Smooth muscle cell (in vitro differentiated cells): ENCODE measurements at regions not wholly inside any gene's neighbourhood (a gene's known extent, or its start where the extent isn't known, plus 50 kb on each side); places are given as distances from the start of the nearest gene placed in this dataset. TPM values are rescaled to one million over a fixed set of nuclear protein-coding genes. Genes with fewer than 3 reads are reported as not detected.
"Not testable (repeated sequence)": the region's sequence is repeated elsewhere in the genome, so short reads cannot be mapped to it uniquely, and the experiment has no call there.

Source experiments
- DNase-seq: peaks from one replicate; lab custom pipeline; 2025; ENCODE audit not compliant: unreplicated experiment; lab: John Stamatoyannopoulos, UW
- H2AFZ ChIP-seq: fragments of 200-600 bp; sonication (generic); 2 replicates; pipeline ENCODE4 v1.6.0; 2016; ENCODE audit warnings: antibody characterized with exemption, low read depth, mild to moderate bottlenecking
- H3F3A ChIP-seq: fragments of 200-600 bp; sonication (generic); 2 replicates; pipeline ENCODE4 v1.6.0; 2017; ENCODE audit warnings: antibody characterized with exemption, low read depth
- H3K27ac ChIP-seq: fragments of 200-600 bp; sonication (generic); 2 replicates; pipeline ENCODE4 v1.5.1; 2016; ENCODE audit warnings: low read depth, mild to moderate bottlenecking
- H3K27me3 ChIP-seq: fragments of 200-600 bp; sonication (generic); 2 replicates; pipeline ENCODE4 v1.6.1; 2016; ENCODE audit warnings: low read depth, mild to moderate bottlenecking
- H3K36me3 ChIP-seq: fragments of 200-600 bp; sonication (generic); 2 replicates; pipeline ENCODE4 v1.5.1; 2016; ENCODE audit warnings: low read depth
- H3K4me1 ChIP-seq: fragments of 200-600 bp; sonication (generic); 2 replicates; pipeline ENCODE4 v1.5.1; 2016; ENCODE audit warnings: low read depth
- H3K4me2 ChIP-seq: fragments of 200-600 bp; sonication (generic); 2 replicates; pipeline ENCODE4 v1.6.0; 2016; ENCODE audit warnings: mild to moderate bottlenecking
- H3K4me3 ChIP-seq: fragments of 200-600 bp; sonication (generic); 2 replicates; pipeline ENCODE4 v1.5.1; 2016; ENCODE audit warnings: mild to moderate bottlenecking
- H3K79me2 ChIP-seq: fragments of 200-600 bp; sonication (generic); 2 replicates; pipeline ENCODE4 v1.6.0; 2016; ENCODE audit warnings: low read depth, mild to moderate bottlenecking
- H3K9ac ChIP-seq: fragments of 200-600 bp; sonication (generic); 2 replicates; pipeline ENCODE4 v1.6.0; 2016; ENCODE audit warnings: low read depth
- H3K9me3 ChIP-seq: fragments of 200-600 bp; sonication (generic); replicated peaks from 2 replicates; pipeline ENCODE4 v1.5.1; 2016; ENCODE audit warnings: low read depth
- H4K20me1 ChIP-seq: fragments of 200-600 bp; sonication (generic); 2 replicates; pipeline ENCODE4 v1.6.0; 2016; ENCODE audit warnings: low read depth
- WGBS: methylation state at CpG from one replicate; pipeline ENCODE4 v1.1.7; 2016; ENCODE audit warnings: low lambda C conversion rate; 5-methylcytosine and 5-hydroxymethylcytosine counted together
- small RNA-seq: library from RNA; depleted of rRNA; stranded (forward); fragments of <200 nt; gene quantifications from one replicate; pipeline ENCODE3, GENCODE V24; 2014

- H3K4me1 ChIP-seq, H3K79me2 ChIP-seq, H3K36me3 ChIP-seq, H3K9me3 ChIP-seq, H3F3A ChIP-seq, H4K20me1 ChIP-seq, H3K27me3 ChIP-seq, H3K9ac ChIP-seq, DNase-seq, H3K4me3 ChIP-seq, H2AFZ ChIP-seq, H3K27ac ChIP-seq, H3K4me2 ChIP-seq: not testable (repeated sequence)
- WGBS = 68% methylated on average over 9 of the region's 9 CpGs
Observed at GRCh38 chr2:90355546-90355945, 1664.1 kb downstream of the RPIA start.

GRCh38 chr2:90359344-90359743, 1667.9 kb downstream of the RPIA start:
- H3K79me2 ChIP-seq, H3K36me3 ChIP-seq, H2AFZ ChIP-seq, H3K4me1 ChIP-seq, H3K4me2 ChIP-seq, H3K27me3 ChIP-seq, H3K9ac ChIP-seq, H3F3A ChIP-seq, H4K20me1 ChIP-seq, DNase-seq, H3K27ac ChIP-seq, H3K9me3 ChIP-seq, H3K4me3 ChIP-seq: not testable (repeated sequence)
- 85% methylated on average over 8 of the region's 15 CpGs for WGBS

- not testable (repeated sequence) for H3K9me3 ChIP-seq, H3K9ac ChIP-seq, DNase-seq, H3F3A ChIP-seq, H3K36me3 ChIP-seq, H3K4me1 ChIP-seq, H3K4me2 ChIP-seq, H3K27ac ChIP-seq, H3K79me2 ChIP-seq, H3K27me3 ChIP-seq, H4K20me1 ChIP-seq, H3K4me3 ChIP-seq, H2AFZ ChIP-seq
- WGBS = 92% methylated on average over 41 of the region's 93 CpGs
Observed at GRCh38 chr2:90359887-90360730, 1668.6 kb downstream of the RPIA start.

- H3K36me3 ChIP-seq, H3K4me1 ChIP-seq, H3F3A ChIP-seq, H3K4me2 ChIP-seq, H3K9ac ChIP-seq, H3K27ac ChIP-seq, DNase-seq, H3K27me3 ChIP-seq, H4K20me1 ChIP-seq, H3K4me3 ChIP-seq, H3K79me2 ChIP-seq, H2AFZ ChIP-seq, H3K9me3 ChIP-seq: not testable (repeated sequence)
- WGBS = 91% methylated on average over 30 of the region's 30 CpGs
Observed at GRCh38 chr2:90360731-90361035, 1669.2 kb downstream of the RPIA start.

Small RNAs in the stretch of these regions (small RNA-seq; reads per million reads assigned to genes)
- gene AC233263.1 (not detected), gene AC233263.2 (not detected), gene IGKV1D-35 (not detected), gene IGKV2D-19 (not detected), gene IGKV2D-36 (not detected), gene IGKV2D-38 (not detected), gene IGKV3D-25 (not detected)
